HUES64 (cell line): ENCODE measurements at regions not wholly inside any gene's neighbourhood (a gene's known extent, or its start where the extent isn't known, plus 50 kb on each side); places are given as distances from the start of the nearest gene placed in this dataset.

Experiments
- H3K27ac ChIP-seq: 2 replicates; pipeline ENCODE4 v1.7.0; 2013; ENCODE audit warnings: low read depth, low read length, inconsistent platforms
- H3K27me3 ChIP-seq: 2 replicates; pipeline ENCODE4 v1.6.1; 2013; ENCODE audit warnings: mild to moderate bottlenecking, low read length; ENCODE audit not compliant: insufficient read depth
- H3K36me3 ChIP-seq: 2 replicates; pipeline ENCODE4 v1.6.1; 2013; ENCODE audit warnings: mild to moderate bottlenecking, low read length; ENCODE audit not compliant: insufficient read depth
- H3K4me1 ChIP-seq: 2 replicates; pipeline ENCODE4 v1.6.1; 2013; ENCODE audit warnings: mild to moderate bottlenecking, low read length, moderate library complexity; ENCODE audit not compliant: insufficient read depth
- H3K4me3 ChIP-seq: 2 replicates; pipeline ENCODE4 v1.5.1; 2013; ENCODE audit warnings: mild to moderate bottlenecking, low read length, moderate library complexity
- H3K9ac ChIP-seq: 2 replicates; pipeline ENCODE4 v1.6.1; 2013; ENCODE audit warnings: mild to moderate bottlenecking, low read depth, low read length
- H3K9me3 ChIP-seq: 2 replicates; pipeline ENCODE4 v1.6.1; 2013; ENCODE audit warnings: low read depth, low read length; ENCODE audit not compliant: insufficient read depth
- WGBS: fragments of 150-250, 120-280 bp; methylation state at CpG from one replicate; pipeline ENCODE4 v1.1.7; 2013; ENCODE audit warnings: missing lambda C conversion rate; 5-methylcytosine and 5-hydroxymethylcytosine counted together

- H3K27me3 ChIP-seq, result no peaks in the 10 kb centered on the region
- 96% methylated on average over 3 of the region's 3 CpGs for WGBS
- H3K36me3 ChIP-seq, result no peaks in the 10 kb centered on the region
- H3K9ac ChIP-seq, result no peak overlapping the region
- H3K27ac ChIP-seq, result no peak overlapping the region
- no peak overlapping the region for H3K4me3 ChIP-seq
- H3K9me3 ChIP-seq, result no peaks in the 10 kb centered on the region
- peaks cover 14% of the 10 kb centered on the region for H3K4me1 ChIP-seq
Measured at GRCh38 chr11:106331176-106331575, 253.7 kb downstream of the AASDHPPT start.

DNA sequence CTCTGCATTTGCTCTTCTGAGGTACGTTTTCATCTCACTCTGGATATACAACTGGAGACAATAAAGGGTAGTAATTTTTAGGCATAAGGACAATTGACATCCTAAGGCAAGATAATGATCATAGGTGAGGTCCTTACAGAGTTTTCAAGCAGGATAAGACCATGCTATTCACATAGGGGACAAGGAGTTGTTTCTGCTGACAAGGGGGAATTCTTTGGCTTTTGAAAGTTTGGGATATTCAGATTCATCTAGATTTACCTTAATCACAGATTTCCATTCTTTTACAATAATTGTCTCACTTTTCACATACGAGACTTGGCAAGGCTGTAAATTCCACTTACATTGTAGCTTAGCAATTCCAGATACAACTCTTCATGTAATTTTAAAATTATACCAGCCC is 256.2 kb downstream of the AASDHPPT start:
- Histone ChIP-seq H3K36me3 (no peaks in the 10 kb centered on the region), H3K9me3 (no peaks in the 10 kb centered on the region), H3K4me3 (no peak overlapping the region), H3K27ac (no peak overlapping the region), H3K27me3 (no peaks in the 10 kb centered on the region), H3K9ac (no peak overlapping the region), H3K4me1 (no peaks in the 10 kb centered on the region)
- WGBS, result 92% methylated on average over 2 of the region's 2 CpGs

DNA sequence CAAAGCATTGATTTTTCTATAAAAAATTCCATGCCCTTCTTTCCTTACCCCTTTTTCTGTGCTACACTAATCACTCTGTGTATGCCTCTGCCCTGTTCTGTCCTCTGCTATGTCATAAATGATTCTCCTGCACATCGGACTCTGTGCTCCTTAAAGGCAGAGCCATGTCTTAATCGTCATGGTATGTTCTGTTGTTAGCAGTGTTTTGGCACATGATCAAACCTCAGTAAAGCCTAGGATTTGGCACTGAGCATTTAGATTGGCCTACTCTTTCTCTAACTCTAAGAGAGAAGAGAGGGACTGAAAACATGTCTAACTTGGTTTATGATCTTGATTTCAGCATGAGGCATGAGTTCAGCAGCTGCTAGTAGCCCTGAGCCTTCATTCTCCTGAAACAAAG is 266.9 kb downstream of the AASDHPPT start:
- no peaks in the 10 kb centered on the region for H3K27me3 ChIP-seq
- no peak overlapping the region for H3K9ac ChIP-seq
- 96% methylated on average over 2 of the region's 2 CpGs for WGBS
- H3K4me1 ChIP-seq, result no peaks in the 10 kb centered on the region
- H3K4me3 ChIP-seq, result no peak overlapping the region
- H3K36me3 ChIP-seq, result no peaks in the 10 kb centered on the region
- H3K9me3 ChIP-seq, result 0 out of 2 replicates have a peak, but pooled peaks cover 2% of the 10 kb centered on the region
- no peak overlapping the region for H3K27ac ChIP-seq

DNA sequence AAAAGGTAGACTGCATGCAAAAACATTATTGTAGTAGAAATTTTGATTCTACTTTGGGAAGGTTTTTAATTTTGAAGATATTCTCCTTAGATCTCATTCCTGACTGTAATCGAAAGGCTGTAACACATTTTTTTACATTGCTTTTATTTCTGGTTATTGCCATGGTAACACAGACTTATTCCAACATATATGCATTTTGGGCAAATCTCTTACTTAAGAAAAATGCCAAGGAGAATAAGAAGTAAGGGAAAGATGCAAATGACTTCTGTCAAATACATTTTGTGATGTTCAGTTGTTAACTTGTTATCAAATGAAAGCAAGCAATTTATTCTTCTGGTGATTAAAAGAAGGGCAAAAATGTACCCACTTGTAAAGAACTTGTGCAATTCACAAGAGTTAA is 267.5 kb downstream of the AASDHPPT start:
- 0 out of 2 replicates have a peak, but pooled peaks cover 2% of the 10 kb centered on the region for H3K9me3 ChIP-seq
- no peak overlapping the region for H3K4me3 ChIP-seq
- no peak overlapping the region for H3K27ac ChIP-seq
- no peaks in the 10 kb centered on the region for H3K27me3 ChIP-seq
- no peaks in the 10 kb centered on the region for H3K36me3 ChIP-seq
- H3K9ac ChIP-seq, result no peak overlapping the region
- no peaks in the 10 kb centered on the region for H3K4me1 ChIP-seq
- 100% methylated on average over 1 of the region's 1 CpG for WGBS

DNA sequence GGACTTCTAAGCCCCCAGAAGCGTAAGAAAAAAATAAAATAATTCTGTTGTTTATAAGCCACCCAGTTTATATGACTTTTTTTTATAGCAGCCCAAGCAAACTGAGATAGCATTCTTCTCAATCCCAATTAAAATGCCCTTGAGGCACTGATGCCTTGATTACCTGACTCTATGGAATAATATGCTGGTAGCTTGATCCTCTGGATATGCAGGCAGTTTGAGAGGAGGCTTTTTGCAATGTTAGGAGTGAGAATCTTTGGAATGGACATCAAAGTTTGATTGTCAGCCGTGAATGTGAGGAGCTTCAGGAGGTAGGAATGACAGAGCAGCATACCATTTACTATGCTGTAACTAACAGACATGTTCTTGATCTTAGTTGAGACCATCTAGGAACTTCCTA is 275.6 kb downstream of the AASDHPPT start:
- WGBS, result 78% methylated on average over 2 of the region's 2 CpGs
- no peak overlapping the region for H3K27ac ChIP-seq
- H3K27me3 ChIP-seq, result no peaks in the 10 kb centered on the region
- H3K4me1 ChIP-seq, result no peaks in the 10 kb centered on the region
- H3K9me3 ChIP-seq, result no peaks in the 10 kb centered on the region
- H3K36me3 ChIP-seq, result no peaks in the 10 kb centered on the region
- H3K4me3 ChIP-seq, result no peak overlapping the region
- H3K9ac ChIP-seq, result no peak overlapping the region

GRCh38 chr11:106369224-106369623 is 291.8 kb downstream of the AASDHPPT start:
- H3K27me3 ChIP-seq, result no peaks in the 10 kb centered on the region
- H3K4me1 ChIP-seq, result no peaks in the 10 kb centered on the region
- no peaks in the 10 kb centered on the region for H3K9me3 ChIP-seq
- 88% methylated on average over 2 of the region's 2 CpGs for whole genome bisulfite sequencing
- no peak overlapping the region for H3K4me3 ChIP-seq
- no peak overlapping the region for H3K27ac ChIP-seq
- no peaks in the 10 kb centered on the region for H3K36me3 ChIP-seq
- H3K9ac ChIP-seq, result no peak overlapping the region

- Histone ChIP-seq H3K27me3 (no peaks in the 10 kb centered on the region), H3K4me1 (no peaks in the 10 kb centered on the region; the same call in 1 of the 2 replicates), H3K4me3 (no peak overlapping the region), H3K9me3 (no peaks in the 10 kb centered on the region), H3K36me3 (no peaks in the 10 kb centered on the region), H3K9ac (no peak overlapping the region), H3K27ac (no peak overlapping the region)
- WGBS, result 72% methylated on average over 3 of the region's 3 CpGs
Measured at GRCh38 chr11:106378513-106379179, 301.2 kb downstream of the AASDHPPT start.

- H3K4me3 ChIP-seq, result no peak overlapping the region
- no peak overlapping the region for H3K27ac ChIP-seq
- no peaks in the 10 kb centered on the region for H3K36me3 ChIP-seq
- 87% methylated on average over 2 of the region's 2 CpGs for WGBS
- no peaks in the 10 kb centered on the region for H3K9me3 ChIP-seq
- no peak overlapping the region for H3K9ac ChIP-seq
- no peaks in the 10 kb centered on the region for H3K27me3 ChIP-seq
- H3K4me1 ChIP-seq, result peaks cover under 1% of the 10 kb centered on the region; the same call in 1 of the 2 replicates
Measured at GRCh38 chr11:106379265-106379664, 301.8 kb downstream of the AASDHPPT start.

DNA sequence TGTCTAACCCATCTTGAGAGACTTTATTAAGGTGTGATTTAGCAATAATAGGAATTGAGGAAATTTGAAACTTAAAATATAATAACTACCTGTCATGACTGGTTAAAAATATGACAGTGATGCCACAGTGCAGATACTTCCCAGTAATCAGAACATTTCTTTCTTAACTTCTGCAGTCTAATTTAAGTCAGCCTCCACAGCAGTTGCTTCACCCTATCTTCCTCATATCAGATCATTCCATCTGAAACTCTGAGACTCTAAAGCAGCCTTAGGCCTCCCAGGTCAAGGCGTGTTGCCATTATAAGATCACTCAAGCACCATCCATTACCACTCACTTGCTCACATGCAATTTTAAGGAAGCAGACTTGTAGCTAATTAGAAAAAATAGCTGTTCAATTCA is 302.2 kb downstream of the AASDHPPT start:
- H3K27me3 ChIP-seq, result no peaks in the 10 kb centered on the region
- H3K36me3 ChIP-seq, result no peaks in the 10 kb centered on the region
- WGBS, result 96% methylated on average over 1 of the region's 1 CpG
- H3K27ac ChIP-seq, result no peak overlapping the region
- no peak overlapping the region for H3K4me3 ChIP-seq
- H3K4me1 ChIP-seq, result peaks cover 3% of the 10 kb centered on the region; the same call in 1 of the 2 replicates
- H3K9ac ChIP-seq, result no peak overlapping the region
- H3K9me3 ChIP-seq, result no peaks in the 10 kb centered on the region

GRCh38 chr11:106381895-106382294 is 304.4 kb downstream of the AASDHPPT start:
- Histone ChIP-seq H3K4me1 (peaks cover 3% of the 10 kb centered on the region; the same call in 1 of the 2 replicates), H3K27ac (no peak overlapping the region), H3K9me3 (no peaks in the 10 kb centered on the region), H3K9ac (no peak overlapping the region), H3K4me3 (no peak overlapping the region), H3K36me3 (no peaks in the 10 kb centered on the region), H3K27me3 (no peaks in the 10 kb centered on the region)
- 76% methylated on average over 2 of the region's 3 CpGs for WGBS

DNA sequence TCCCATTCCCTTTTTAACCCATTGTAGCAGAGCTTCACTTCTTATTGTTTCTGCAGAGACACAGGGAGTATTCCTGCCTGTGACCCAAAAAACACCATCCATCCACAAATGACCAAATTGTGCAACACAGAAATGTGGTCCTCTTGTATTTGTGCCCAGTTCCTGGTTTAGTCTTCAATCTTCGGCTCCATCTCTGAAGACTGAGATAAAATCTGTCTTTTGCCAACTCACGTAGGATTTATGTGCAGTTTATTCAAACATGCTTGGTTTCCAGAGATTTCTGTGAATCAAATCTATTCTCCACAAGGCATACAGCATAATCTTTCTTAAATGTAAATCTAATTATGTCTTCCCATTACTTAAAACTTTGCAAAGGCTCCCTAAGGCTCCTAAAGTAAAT is 307.0 kb downstream of the AASDHPPT start:
- Histone ChIP-seq H3K9ac (no peak overlapping the region), H3K36me3 (no peaks in the 10 kb centered on the region), H3K27me3 (no peaks in the 10 kb centered on the region), H3K4me3 (no peak overlapping the region), H3K27ac (no peak overlapping the region), H3K9me3 (no peaks in the 10 kb centered on the region), H3K4me1 (peaks cover 3% of the 10 kb centered on the region; the same call in 1 of the 2 replicates)
- 92% methylated on average over 2 of the region's 2 CpGs for WGBS

DNA sequence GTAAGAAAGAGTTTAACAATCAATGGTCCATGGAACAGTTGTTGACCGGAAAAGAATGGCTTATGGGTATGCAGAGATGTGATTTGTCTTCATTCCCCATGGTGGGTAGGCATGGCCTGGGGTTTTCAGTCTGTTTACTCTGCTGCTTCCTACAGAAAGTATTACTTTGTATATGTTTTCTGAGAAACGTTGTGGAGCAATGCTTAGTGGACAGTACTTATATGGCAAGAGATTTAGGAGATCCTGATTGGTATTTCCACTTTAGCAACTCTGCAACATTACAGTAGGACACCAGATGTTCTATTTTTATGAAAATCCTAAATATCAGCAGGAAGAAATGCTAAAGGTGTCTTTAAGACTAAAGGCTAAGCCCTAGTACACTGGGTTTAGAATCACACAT is 309.1 kb downstream of the AASDHPPT start:
- Histone ChIP-seq H3K4me1 (peaks cover 9% of the 10 kb centered on the region), H3K9me3 (0 out of 2 replicates have a peak, but pooled peaks cover 3% of the 10 kb centered on the region), H3K36me3 (no peaks in the 10 kb centered on the region), H3K27me3 (no peaks in the 10 kb centered on the region), H3K9ac (no peak overlapping the region), H3K27ac (no peak overlapping the region), H3K4me3 (no peak overlapping the region)
- WGBS, result 92% methylated on average over 2 of the region's 2 CpGs
